Neuronal stem cell (in vitro differentiated cells): ENCODE measurements at regions not wholly inside any gene's neighbourhood (a gene's known extent, or its start where the extent isn't known, plus 50 kb on each side); places are given as distances from the start of the nearest gene placed in this dataset.

ENCODE experiments used
- DNase-seq: peaks from one replicate; pipeline ENCODE4 v3.0.0-alpha.2; 2013; ENCODE audit warnings: low spot score
- H2AFZ ChIP-seq: one replicate; pipeline ENCODE4 v1.6.1; 2013; ENCODE audit warnings: mild to moderate bottlenecking, low read length, inconsistent platforms
- H2AK5ac ChIP-seq: 2 replicates; pipeline ENCODE4 v1.6.1; 2013; ENCODE audit warnings: low read depth, mild to moderate bottlenecking, inconsistent platforms, low read length, moderate library complexity, mixed read lengths
- H2BK120ac ChIP-seq: 2 replicates; pipeline ENCODE4 v1.6.1; 2013; ENCODE audit warnings: low read depth, mild to moderate bottlenecking, inconsistent platforms, low read length, moderate library complexity, mixed read lengths
- H2BK12ac ChIP-seq: one replicate; pipeline ENCODE4 v1.6.1; 2013; ENCODE audit warnings: low read length, inconsistent platforms
- H2BK15ac ChIP-seq: 2 replicates; pipeline ENCODE4 v1.6.1; 2013; ENCODE audit warnings: mild to moderate bottlenecking, low read length, inconsistent platforms, mixed read lengths
- H2BK5ac ChIP-seq: one replicate; pipeline ENCODE4 v1.6.1; 2013; ENCODE audit warnings: inconsistent platforms, mild to moderate bottlenecking, low read length, moderate library complexity
- H3K14ac ChIP-seq: one replicate; pipeline ENCODE4 v1.6.1; 2013; ENCODE audit warnings: low read length, inconsistent platforms
- H3K18ac ChIP-seq: 2 replicates; pipeline ENCODE4 v1.6.1; 2013; ENCODE audit warnings: low read length, inconsistent platforms
- H3K23ac ChIP-seq: 2 replicates; pipeline ENCODE4 v1.6.1; 2013; ENCODE audit warnings: low read depth, mild to moderate bottlenecking, mixed read lengths, low read length, inconsistent platforms; ENCODE audit not compliant: poor library complexity
- H3K27ac ChIP-seq: replicated peaks from 3 replicates; pipeline ENCODE4 v1.5.1; 2013; ENCODE audit warnings: low read length, inconsistent platforms
- H3K27me3 ChIP-seq, 3 experiments: 2 replicates each; pipeline ENCODE4 v1.6.1; 2013; ENCODE audit warnings: low read length in 3 of 3, mild to moderate bottlenecking in 2 of 3, inconsistent platforms in 1 of 3, low read depth in 1 of 3, mixed read lengths in 1 of 3, moderate library complexity in 1 of 3; ENCODE audit not compliant: control insufficient read depth in 3 of 3, insufficient read depth in 3 of 3
- H3K36me3 ChIP-seq, 2 donors: replicated peaks in 1 of 2; 2 replicates each; pipeline ENCODE4 v1.6.1; 2013; ENCODE audit warnings: low read length in 2 of 2; ENCODE audit not compliant: control insufficient read depth in 2 of 2, insufficient read depth in 2 of 2
- H3K4ac ChIP-seq: 2 replicates; pipeline ENCODE4 v1.6.1; 2013; ENCODE audit warnings: inconsistent platforms, mild to moderate bottlenecking, low read length, moderate library complexity
- H3K4me1 ChIP-seq, 2 donors: 1 replicate in 1 of 2; 2 replicates in 1 of 2; pipeline ENCODE4 v1.6.1; 2013; ENCODE audit warnings: low read length in 2 of 2, low read depth in 1 of 2; ENCODE audit not compliant: control insufficient read depth in 2 of 2, insufficient read depth in 1 of 2
- H3K4me2 ChIP-seq: one replicate; pipeline ENCODE4 v1.6.1; 2013; ENCODE audit warnings: mild to moderate bottlenecking, low read length, inconsistent platforms; ENCODE audit not compliant: insufficient read depth, poor library complexity, severe bottlenecking
- H3K4me3 ChIP-seq, 2 donors: 2 replicates each; pipeline ENCODE4 v1.5.1; 2013; ENCODE audit warnings: low read length in 2 of 2, mild to moderate bottlenecking in 2 of 2, inconsistent platforms in 1 of 2, moderate library complexity in 1 of 2
- H3K79me1 ChIP-seq: one replicate; pipeline ENCODE4 v1.6.1; 2013; ENCODE audit warnings: low read depth, mild to moderate bottlenecking, inconsistent platforms, low read length, moderate library complexity
- H3K9ac ChIP-seq: one replicate; pipeline ENCODE4 v1.6.1; 2013; ENCODE audit warnings: mild to moderate bottlenecking, low read depth, low read length, inconsistent platforms; ENCODE audit not compliant: poor library complexity
- H3K9me3 ChIP-seq, 2 donors: replicated peaks in 1 of 2; 2 replicates each; pipeline versions ENCODE3 to v1.6.1; 2013; ENCODE audit warnings: low read length in 2 of 2, mild to moderate bottlenecking in 2 of 2, inconsistent platforms in 1 of 2, low read depth in 1 of 2, mixed read lengths in 1 of 2, moderate library complexity in 1 of 2; ENCODE audit not compliant: control insufficient read depth in 2 of 2, insufficient read depth in 1 of 2
- H4K8ac ChIP-seq: one replicate; pipeline ENCODE4 v1.6.1; 2013; ENCODE audit warnings: low read depth, mild to moderate bottlenecking, inconsistent platforms, low read length, moderate library complexity
- H4K91ac ChIP-seq: one replicate; pipeline ENCODE4 v1.6.1; 2013; ENCODE audit warnings: low read length, low read depth, mild to moderate bottlenecking, inconsistent platforms; ENCODE audit not compliant: poor library complexity
- WGBS, 2 donors: extraction: QIAGEN DNeasy Blood & Tissue Kit; methylation state at CpG; one replicate each; pipeline ENCODE4 v1.1.7; 2013; ENCODE audit warnings: missing lambda C conversion rate in 2 of 2, mixed read lengths in 1 of 2; ENCODE audit not compliant: insufficient read length in 2 of 2, insufficient replicate concordance in 1 of 2; ENCODE audit errors: extremely low coverage in 2 of 2; 5-methylcytosine and 5-hydroxymethylcytosine counted together

- Histone ChIP-seq H2BK15ac (no peak overlapping the region), H2BK12ac (no peak overlapping the region), H3K23ac (no peak overlapping the region), H3K27me3 (peaks cover 0 to 2% (median 0%) of the 10 kb centered on the region in 3 experiments), H3K79me1 (no peaks in the 10 kb centered on the region), H2BK120ac (no peak overlapping the region), H3K4me1 (peaks cover 0 to 5% of the 10 kb centered on the region in 2 donors), H3K4me3 (no peak overlapping the region), H2BK5ac (no peak overlapping the region), H3K14ac (no peak overlapping the region), H3K4ac (no peak overlapping the region), H2AFZ (no peak overlapping the region), H3K36me3 (no peaks in the 10 kb centered on the region), H3K18ac (no peak overlapping the region), H2AK5ac (no peak overlapping the region), H4K8ac (no peak overlapping the region), H3K4me2 (no peak overlapping the region), H3K9ac (no peak overlapping the region), H3K27ac (no peak overlapping the region), H4K91ac (no peak overlapping the region), H3K9me3 (peaks cover 0 to 3% of the 10 kb centered on the region in 2 donors)
- no peak for DNase-seq
- whole genome bisulfite sequencing, 2 donors, result no CpG with 5 or more reads among the region's 2 CpGs
These were observed 127.5 kb downstream of the SS18 start for GRCh38 chr18:25962919-25963318.

GRCh38 chr18:25962176-25962575 lies 128.2 kb downstream of the SS18 start:
- Histone ChIP-seq H3K23ac (no peak overlapping the region), H3K14ac (no peak overlapping the region), H3K18ac (no peak overlapping the region), H4K8ac (no peak overlapping the region), H2BK120ac (no peak overlapping the region), H3K4me3 (no peak overlapping the region), H3K36me3 (no peaks in the 10 kb centered on the region), H3K4ac (no peak overlapping the region), H3K27ac (no peak overlapping the region), H2BK5ac (no peak overlapping the region), H2AK5ac (no peak overlapping the region), H3K9me3 (peaks cover 0 to 3% of the 10 kb centered on the region in 2 donors), H3K27me3 (peaks cover 0 to 2% (median 0%) of the 10 kb centered on the region in 3 experiments), H3K9ac (no peak overlapping the region), H4K91ac (no peak overlapping the region), H2AFZ (no peak overlapping the region), H3K79me1 (no peaks in the 10 kb centered on the region), H2BK12ac (no peak overlapping the region), H3K4me1 (peaks cover 1 to 6% of the 10 kb centered on the region in 2 donors), H2BK15ac (no peak overlapping the region), H3K4me2 (no peak overlapping the region)
- DNase-seq, result no peak
- WGBS, 2 donors, result no CpG with 5 or more reads among the region's 4 CpGs

- WGBS, 2 donors, result no CpG with 5 or more reads among the region's 4 CpGs
- Histone ChIP-seq H2BK15ac (no peak overlapping the region), H3K4me2 (no peak overlapping the region), H3K4ac (no peak overlapping the region), H3K27me3 (no peaks in the 10 kb centered on the region), H3K4me3 (no peak overlapping the region), H3K79me1 (no peaks in the 10 kb centered on the region), H3K23ac (no peak overlapping the region), H3K9me3 (peaks cover 0 to 3% of the 10 kb centered on the region in 2 donors), H2BK120ac (no peak overlapping the region), H3K14ac (no peak overlapping the region), H3K36me3 (no peaks in the 10 kb centered on the region), H2BK5ac (no peak overlapping the region), H3K9ac (no peak overlapping the region), H3K27ac (no peak overlapping the region), H4K8ac (no peak overlapping the region), H2BK12ac (no peak overlapping the region), H2AFZ (peak overlapping the region; percentile 78), H4K91ac (no peak overlapping the region), H3K18ac (no peak overlapping the region), H3K4me1 (peaks cover 2 to 4% of the 10 kb centered on the region in 2 donors), H2AK5ac (no peak overlapping the region)
- no peak for DNase-seq
These were observed 133.4 kb downstream of the SS18 start for GRCh38 chr18:25957017-25957416.

- H3K4me1 ChIP-seq, result peaks cover 2 to 4% of the 10 kb centered on the region in 2 donors
- H3K4me2 ChIP-seq, result no peak overlapping the region
- H3K4ac ChIP-seq, result no peak overlapping the region
- no peaks in the 10 kb centered on the region for H3K36me3 ChIP-seq
- H3K79me1 ChIP-seq, result no peaks in the 10 kb centered on the region
- no peak for DNase-seq
- H2BK12ac ChIP-seq, result no peak overlapping the region
- no peak overlapping the region for H3K18ac ChIP-seq
- no peak overlapping the region for H2BK15ac ChIP-seq
- no peak overlapping the region for H2BK5ac ChIP-seq
- H3K27me3 ChIP-seq, result no peaks in the 10 kb centered on the region
- no peak overlapping the region for H2BK120ac ChIP-seq
- no peak overlapping the region for H3K4me3 ChIP-seq
- no peak overlapping the region for H3K9ac ChIP-seq
- H3K9me3 ChIP-seq, result no peaks in the 10 kb centered on the region
- no peak overlapping the region for H4K8ac ChIP-seq
- no peak overlapping the region for H3K23ac ChIP-seq
- H3K14ac ChIP-seq, result no peak overlapping the region
- H2AFZ ChIP-seq, result no peak overlapping the region
- WGBS, 2 donors, result no CpG with 5 or more reads among the region's 4 CpGs
- H3K27ac ChIP-seq, result no peak overlapping the region
- no peak overlapping the region for H2AK5ac ChIP-seq
- no peak overlapping the region for H4K91ac ChIP-seq
These were observed 137.3 kb downstream of the SS18 start for GRCh38 chr18:25953111-25953510.
